ENCODE measurements at regions not wholly inside any gene's neighbourhood (a gene's known extent, or its start where the extent isn't known, plus 50 kb on each side); places are given as distances from the start of the nearest gene placed in this dataset.
"Not testable (repeated sequence)": the region's sequence is repeated elsewhere in the genome, so short reads cannot be mapped to it uniquely, and the experiment has no call there.

DNA sequence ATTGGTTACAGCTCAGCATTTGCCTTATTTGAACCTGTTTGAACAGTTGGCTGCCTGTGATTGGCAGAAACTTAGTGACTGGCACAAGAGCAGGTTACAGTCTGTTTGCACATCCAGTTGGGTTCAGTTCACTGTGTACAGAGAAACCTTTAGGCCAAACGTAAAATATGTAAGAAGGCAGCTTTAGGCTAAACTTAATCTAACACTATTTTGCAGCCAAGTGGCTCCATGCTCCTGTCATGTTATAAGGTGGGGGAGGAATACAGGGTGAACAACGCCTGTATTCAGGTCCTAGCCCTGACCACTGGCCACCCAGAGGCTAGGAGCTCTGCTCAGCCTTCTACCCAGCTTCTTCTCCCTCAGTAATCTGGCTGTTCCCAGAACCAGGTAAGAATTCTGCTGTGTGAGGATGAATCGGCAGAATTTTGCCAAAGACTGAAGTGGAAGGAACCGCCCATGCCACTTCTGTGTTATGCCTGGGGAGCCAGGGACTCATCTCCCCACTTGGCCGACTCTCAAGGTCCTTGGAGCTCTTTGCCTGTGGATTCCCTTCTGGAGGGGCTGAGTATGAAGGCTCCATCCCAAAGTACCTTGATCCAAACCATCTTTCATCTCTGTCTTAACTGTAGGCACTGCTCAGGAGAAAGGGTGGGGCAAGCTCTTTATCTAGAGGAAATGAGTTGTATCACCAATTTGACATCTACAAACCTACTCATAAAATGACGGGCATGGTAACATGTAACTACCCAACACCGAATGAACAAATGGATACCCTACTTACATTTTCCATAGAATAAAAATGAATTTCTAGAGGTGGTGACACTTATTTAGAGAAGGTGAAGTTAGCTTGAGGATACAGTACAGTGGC is 164.4 kb upstream of the NAMPT start:
- no peak for DNase-seq (ENCODE audit: extremely low spot score, unreplicated experiment)
- TF ChIP-seq, protein P1, sequence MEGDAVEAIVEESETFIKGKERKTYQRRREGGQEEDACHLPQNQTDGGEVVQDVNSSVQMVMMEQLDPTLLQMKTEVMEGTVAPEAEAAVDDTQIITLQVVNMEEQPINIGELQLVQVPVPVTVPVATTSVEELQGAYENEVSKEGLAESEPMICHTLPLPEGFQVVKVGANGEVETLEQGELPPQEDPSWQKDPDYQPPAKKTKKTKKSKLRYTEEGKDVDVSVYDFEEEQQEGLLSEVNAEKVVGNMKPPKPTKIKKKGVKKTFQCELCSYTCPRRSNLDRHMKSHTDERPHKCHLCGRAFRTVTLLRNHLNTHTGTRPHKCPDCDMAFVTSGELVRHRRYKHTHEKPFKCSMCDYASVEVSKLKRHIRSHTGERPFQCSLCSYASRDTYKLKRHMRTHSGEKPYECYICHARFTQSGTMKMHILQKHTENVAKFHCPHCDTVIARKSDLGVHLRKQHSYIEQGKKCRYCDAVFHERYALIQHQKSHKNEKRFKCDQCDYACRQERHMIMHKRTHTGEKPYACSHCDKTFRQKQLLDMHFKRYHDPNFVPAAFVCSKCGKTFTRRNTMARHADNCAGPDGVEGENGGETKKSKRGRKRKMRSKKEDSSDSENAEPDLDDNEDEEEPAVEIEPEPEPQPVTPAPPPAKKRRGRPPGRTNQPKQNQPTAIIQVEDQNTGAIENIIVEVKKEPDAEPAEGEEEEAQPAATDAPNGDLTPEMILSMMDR (IDR thresholded peaks at IDR 0.05) = no peak
- Mint-ChIP-seq H3K4me3 (ENCODE audit: unreplicated experiment) (no peak overlapping the region), H3K36me3 (ENCODE audit: unreplicated experiment) (peaks cover 2% of the 10 kb centered on the region), H3K27me3 (ENCODE audit: unreplicated experiment) (peaks cover 25% of the 10 kb centered on the region), H3K4me1 (ENCODE audit: unreplicated experiment) (no peaks in the 10 kb centered on the region), H3K27ac (ENCODE audit: unreplicated experiment) (no peak overlapping the region), H3K9me3 (ENCODE audit: unreplicated experiment) (peaks cover 14% of the 10 kb centered on the region)

DNA sequence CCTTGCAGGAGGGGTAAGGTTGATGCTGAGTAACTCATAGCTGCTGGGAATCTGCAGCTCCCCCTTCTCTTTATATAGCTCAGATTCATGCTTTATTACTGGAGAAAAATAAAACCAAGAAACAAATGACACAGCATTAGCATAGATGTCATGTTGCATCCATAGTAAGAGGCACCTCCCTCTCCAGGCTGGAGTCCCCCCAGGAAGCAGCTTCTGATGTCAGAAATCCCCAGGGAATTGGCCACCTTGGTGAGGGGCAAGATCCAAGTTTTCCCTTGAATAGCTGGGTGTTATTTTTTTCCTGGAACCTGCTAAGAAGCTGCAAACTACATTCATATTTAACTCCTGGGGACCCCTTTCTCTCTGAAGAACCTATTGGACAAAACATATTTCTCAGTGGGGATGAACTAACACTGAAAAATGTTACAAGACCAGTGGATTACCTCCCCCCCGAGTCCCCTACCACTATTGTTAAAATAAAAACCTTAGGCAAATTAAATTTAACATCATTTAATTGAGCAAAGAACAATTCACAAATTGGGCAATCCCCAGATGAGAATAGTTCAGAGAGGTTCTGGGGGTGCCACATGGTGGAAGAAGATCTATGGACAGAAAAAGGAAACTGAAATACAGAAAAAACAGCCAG is 163.7 kb upstream of the NAMPT start:
- no peak overlapping the region for H3K4me3 Mint-ChIP-seq (ENCODE audit: unreplicated experiment)
- H3K4me1 Mint-ChIP-seq (ENCODE audit: unreplicated experiment) = no peaks in the 10 kb centered on the region
- H3K36me3 Mint-ChIP-seq (ENCODE audit: unreplicated experiment) = peaks cover 2% of the 10 kb centered on the region
- no peak overlapping the region for H3K27ac Mint-ChIP-seq (ENCODE audit: unreplicated experiment)
- no peak for DNase-seq (ENCODE audit: extremely low spot score, unreplicated experiment)
- peaks cover 14% of the 10 kb centered on the region for H3K9me3 Mint-ChIP-seq (ENCODE audit: unreplicated experiment)
- TF ChIP-seq, protein P1 (IDR thresholded peaks at IDR 0.05) = no peak
- H3K27me3 Mint-ChIP-seq (ENCODE audit: unreplicated experiment) = peaks cover 26% of the 10 kb centered on the region

DNA sequence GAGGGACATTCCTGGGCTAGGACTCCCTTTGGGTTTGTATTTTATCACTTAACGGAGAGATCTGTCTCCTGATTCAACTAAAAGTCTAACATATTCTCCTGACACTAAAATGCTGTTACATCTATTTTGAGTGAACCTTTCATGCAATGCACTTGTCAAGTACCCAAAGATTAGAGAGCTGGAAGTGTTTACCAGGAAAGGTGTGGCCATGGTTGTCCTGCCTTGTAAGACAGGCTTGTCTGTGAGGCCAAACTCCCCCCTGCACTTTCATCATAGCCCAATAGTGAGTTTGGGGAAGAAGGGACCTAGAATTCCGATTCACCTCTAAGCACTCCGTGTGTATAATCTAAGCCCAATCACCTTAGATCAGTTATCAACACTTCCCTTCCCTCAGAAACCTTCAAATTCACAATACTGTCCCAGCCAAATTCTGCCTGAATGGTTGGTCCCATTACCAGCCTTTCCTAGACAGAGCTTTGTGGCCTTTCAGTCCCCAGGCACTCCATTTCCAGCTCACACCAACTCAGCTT is 162.6 kb upstream of the NAMPT start:
- peaks cover 8% of the 10 kb centered on the region for H3K9me3 Mint-ChIP-seq (ENCODE audit: unreplicated experiment)
- peaks cover 35% of the 10 kb centered on the region for H3K27me3 Mint-ChIP-seq (ENCODE audit: unreplicated experiment)
- TF ChIP-seq, protein P1 (IDR thresholded peaks at IDR 0.05) = no peak
- H3K4me1 Mint-ChIP-seq (ENCODE audit: unreplicated experiment) = no peaks in the 10 kb centered on the region
- H3K36me3 Mint-ChIP-seq (ENCODE audit: unreplicated experiment) = peaks cover 2% of the 10 kb centered on the region
- H3K4me3 Mint-ChIP-seq (ENCODE audit: unreplicated experiment) = no peak overlapping the region
- DNase-seq (ENCODE audit: extremely low spot score, unreplicated experiment) = no peak
- H3K27ac Mint-ChIP-seq (ENCODE audit: unreplicated experiment) = no peak overlapping the region

DNA sequence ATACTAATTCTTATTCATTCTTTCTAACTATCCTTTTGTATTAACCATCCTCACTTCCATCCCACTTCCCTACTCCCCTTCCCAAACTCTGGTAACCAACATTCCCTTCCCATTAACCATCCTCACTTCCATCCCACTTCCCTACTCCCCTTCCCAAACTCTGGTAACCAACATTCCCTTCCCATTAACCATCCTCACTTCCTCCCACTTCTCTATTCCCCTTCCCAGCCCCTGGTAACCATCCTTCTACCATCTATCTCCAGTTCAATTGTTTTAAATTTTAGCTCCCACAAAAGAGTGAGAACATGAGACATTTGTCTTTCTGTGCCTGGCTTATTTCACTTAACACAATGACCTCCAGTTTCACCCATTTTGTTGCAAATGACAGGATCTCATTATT is 160.6 kb upstream of the NAMPT start:
- not testable (repeated sequence) for H3K36me3 Mint-ChIP-seq (ENCODE audit: unreplicated experiment); H3K4me1 Mint-ChIP-seq (ENCODE audit: unreplicated experiment); H3K27ac Mint-ChIP-seq (ENCODE audit: unreplicated experiment); DNase-seq (ENCODE audit: extremely low spot score, unreplicated experiment); H3K4me3 Mint-ChIP-seq (ENCODE audit: unreplicated experiment); H3K9me3 Mint-ChIP-seq (ENCODE audit: unreplicated experiment)
- H3K27me3 Mint-ChIP-seq (ENCODE audit: unreplicated experiment) = peaks cover 49% of the 10 kb centered on the region

DNA sequence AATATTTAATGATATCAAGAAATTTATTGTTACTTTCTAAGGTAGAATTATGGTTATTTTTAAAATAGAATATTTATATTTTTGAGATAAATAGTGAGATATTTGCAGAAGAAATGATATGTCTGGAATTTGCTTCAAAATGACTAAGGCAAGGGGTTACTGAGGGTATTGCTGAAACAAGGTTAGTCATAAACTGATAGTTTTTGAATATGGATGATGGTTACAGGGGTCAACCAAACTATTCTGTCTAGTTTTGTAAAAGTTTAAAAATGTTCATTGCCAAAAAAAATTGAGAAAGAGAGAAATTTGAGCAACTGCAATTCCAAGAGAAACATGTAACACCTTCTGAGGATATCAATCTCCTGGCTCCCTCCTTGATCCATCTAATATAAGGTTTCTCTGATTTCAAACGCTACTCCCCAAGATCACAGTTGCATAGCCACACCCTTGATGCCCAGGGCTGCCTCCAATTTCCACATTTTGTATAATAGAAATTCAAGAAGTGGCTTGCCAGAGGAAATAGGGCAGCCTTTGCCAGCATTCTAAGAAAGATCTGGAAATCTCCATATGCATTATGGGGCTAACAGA is 159.4 kb upstream of the NAMPT start:
- no peak for DNase-seq (ENCODE audit: extremely low spot score, unreplicated experiment)
- Mint-ChIP-seq H3K27me3 (ENCODE audit: unreplicated experiment) (peaks cover 54% of the 10 kb centered on the region), H3K9me3 (ENCODE audit: unreplicated experiment) (no peaks in the 10 kb centered on the region), H3K4me1 (ENCODE audit: unreplicated experiment) (no peaks in the 10 kb centered on the region), H3K27ac (ENCODE audit: unreplicated experiment) (no peak overlapping the region), H3K36me3 (ENCODE audit: unreplicated experiment) (peaks cover 2% of the 10 kb centered on the region), H3K4me3 (ENCODE audit: unreplicated experiment) (no peak overlapping the region)
- TF ChIP-seq, protein P1 (IDR thresholded peaks at IDR 0.05) = no peak
